Neural crest cell (in vitro differentiated cells): ENCODE measurements at regions not wholly inside any gene's neighbourhood (a gene's known extent, or its start where the extent isn't known, plus 50 kb on each side); places are given as distances from the start of the nearest gene placed in this dataset.

Experiments used
- DNase-seq: peaks from one replicate; pipeline ENCODE4 v3.0.0; 2021; ENCODE audit warnings: low read depth, mixed read lengths, low spot score
- H3K27ac Mint-ChIP-seq: one replicate; pipeline ENCODE4 v1.8.0; 2021; ENCODE audit warnings: mild to moderate bottlenecking, mixed read lengths; ENCODE audit not compliant: unreplicated experiment
- H3K27me3 Mint-ChIP-seq: 2 replicates; pipeline ENCODE4 v1.8.0; 2021; ENCODE audit warnings: low read depth, mild to moderate bottlenecking, mixed read lengths
- H3K36me3 Mint-ChIP-seq: 2 replicates; pipeline ENCODE4 v1.8.0; 2021; ENCODE audit warnings: low read depth, mild to moderate bottlenecking, mixed read lengths
- H3K4me1 Mint-ChIP-seq: 2 replicates; pipeline ENCODE4 v1.8.0; 2021; ENCODE audit warnings: mixed read lengths
- H3K4me3 Mint-ChIP-seq: one replicate; pipeline ENCODE4 v1.8.0; 2021; ENCODE audit warnings: mild to moderate bottlenecking, mixed read lengths
- H3K9me3 Mint-ChIP-seq: 2 replicates; pipeline ENCODE4 v1.8.0; 2021; ENCODE audit warnings: mixed read lengths
- TF ChIP-seq, protein P1 (sequence below): fragments of 200-600 bp; sonication (generic); conservative IDR thresholded peaks from 2 replicates; pipeline ENCODE4 v1.5.0; 2021; ENCODE audit warnings: antibody characterized with exemption, mild to moderate bottlenecking

DNA sequence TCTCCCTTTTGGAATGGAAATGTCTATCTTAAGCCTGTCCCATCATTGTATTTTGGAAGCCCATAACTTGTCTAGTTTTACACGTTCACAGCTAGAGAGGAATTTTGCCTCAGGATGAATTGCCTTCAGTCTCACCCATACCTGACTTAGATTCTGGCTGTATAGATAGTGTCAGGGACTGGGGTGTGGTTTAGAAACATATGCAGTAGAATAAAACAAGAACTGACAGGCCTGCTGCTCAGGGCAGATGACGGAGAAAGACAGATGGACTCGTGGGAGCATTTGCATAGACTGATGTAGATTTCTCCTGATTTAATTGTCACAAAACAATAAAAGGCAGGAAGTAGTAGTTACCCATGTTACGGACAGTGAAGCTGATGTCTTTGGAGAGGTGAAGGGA is 166.7 kb downstream of the UCK2 start:
- Mint-ChIP-seq H3K27me3 (peaks cover 15% of the 10 kb centered on the region), H3K4me3 (no peak overlapping the region), H3K9me3 (no peaks in the 10 kb centered on the region), H3K27ac (no peak overlapping the region), H3K4me1 (no peaks in the 10 kb centered on the region), H3K36me3 (no peaks in the 10 kb centered on the region)
- TF ChIP-seq, protein P1, sequence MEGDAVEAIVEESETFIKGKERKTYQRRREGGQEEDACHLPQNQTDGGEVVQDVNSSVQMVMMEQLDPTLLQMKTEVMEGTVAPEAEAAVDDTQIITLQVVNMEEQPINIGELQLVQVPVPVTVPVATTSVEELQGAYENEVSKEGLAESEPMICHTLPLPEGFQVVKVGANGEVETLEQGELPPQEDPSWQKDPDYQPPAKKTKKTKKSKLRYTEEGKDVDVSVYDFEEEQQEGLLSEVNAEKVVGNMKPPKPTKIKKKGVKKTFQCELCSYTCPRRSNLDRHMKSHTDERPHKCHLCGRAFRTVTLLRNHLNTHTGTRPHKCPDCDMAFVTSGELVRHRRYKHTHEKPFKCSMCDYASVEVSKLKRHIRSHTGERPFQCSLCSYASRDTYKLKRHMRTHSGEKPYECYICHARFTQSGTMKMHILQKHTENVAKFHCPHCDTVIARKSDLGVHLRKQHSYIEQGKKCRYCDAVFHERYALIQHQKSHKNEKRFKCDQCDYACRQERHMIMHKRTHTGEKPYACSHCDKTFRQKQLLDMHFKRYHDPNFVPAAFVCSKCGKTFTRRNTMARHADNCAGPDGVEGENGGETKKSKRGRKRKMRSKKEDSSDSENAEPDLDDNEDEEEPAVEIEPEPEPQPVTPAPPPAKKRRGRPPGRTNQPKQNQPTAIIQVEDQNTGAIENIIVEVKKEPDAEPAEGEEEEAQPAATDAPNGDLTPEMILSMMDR: no peak
- DNase-seq: no peak

DNA sequence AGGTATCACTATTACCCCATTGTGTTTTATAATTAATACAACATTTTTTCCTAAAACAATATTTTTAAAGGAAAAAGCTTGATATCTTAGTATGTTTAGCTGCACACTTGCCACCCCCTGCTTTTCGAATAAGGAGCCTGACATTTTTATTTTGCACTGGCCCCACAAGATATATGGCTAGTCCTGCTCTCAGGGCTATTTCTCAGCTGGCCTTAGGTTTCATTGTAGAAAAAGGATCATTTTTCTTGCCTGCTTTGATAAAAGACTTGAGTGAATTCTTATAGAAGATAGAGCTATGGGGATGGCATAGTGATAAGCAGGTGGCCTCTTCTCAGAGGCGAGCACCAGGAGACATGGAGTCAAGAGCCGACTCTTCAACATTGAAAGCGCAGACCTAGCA is 167.0 kb downstream of the FAM78B start:
- TF ChIP-seq, protein P1: no peak
- DNase-seq: no peak
- no peaks in the 10 kb centered on the region for H3K4me1 Mint-ChIP-seq
- H3K9me3 Mint-ChIP-seq: no peaks in the 10 kb centered on the region
- no peak overlapping the region for H3K4me3 Mint-ChIP-seq
- no peaks in the 10 kb centered on the region for H3K36me3 Mint-ChIP-seq
- H3K27me3 Mint-ChIP-seq: peaks cover 34% of the 10 kb centered on the region
- H3K27ac Mint-ChIP-seq: no peak overlapping the region

DNA sequence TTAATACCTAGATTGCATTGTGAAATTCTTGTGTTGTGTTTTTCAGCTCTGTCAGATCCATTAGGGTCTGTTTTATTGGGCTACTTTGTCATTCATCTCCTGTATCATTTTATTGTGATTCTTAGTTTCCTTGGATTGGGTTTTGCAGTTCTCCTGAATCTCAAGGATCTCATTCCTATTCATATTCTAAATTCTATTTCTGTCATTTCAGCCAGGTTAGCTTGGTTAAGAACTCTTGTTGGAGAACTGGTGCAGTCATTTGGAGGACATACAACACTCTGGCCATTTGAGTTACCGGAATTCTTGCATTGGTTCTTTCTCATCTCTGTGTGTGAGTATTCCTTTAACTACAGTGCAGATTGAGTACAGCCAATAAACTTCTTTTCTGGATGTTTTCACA is 159.6 kb downstream of the FAM78B start:
- Mint-ChIP-seq H3K9me3 (peaks cover 12% of the 10 kb centered on the region), H3K27ac (no peak overlapping the region), H3K4me3 (no peak overlapping the region), H3K4me1 (no peaks in the 10 kb centered on the region), H3K27me3 (peaks cover 53% of the 10 kb centered on the region), H3K36me3 (no peaks in the 10 kb centered on the region)
- DNase-seq: no peak
- TF ChIP-seq, protein P1: no peak

DNA sequence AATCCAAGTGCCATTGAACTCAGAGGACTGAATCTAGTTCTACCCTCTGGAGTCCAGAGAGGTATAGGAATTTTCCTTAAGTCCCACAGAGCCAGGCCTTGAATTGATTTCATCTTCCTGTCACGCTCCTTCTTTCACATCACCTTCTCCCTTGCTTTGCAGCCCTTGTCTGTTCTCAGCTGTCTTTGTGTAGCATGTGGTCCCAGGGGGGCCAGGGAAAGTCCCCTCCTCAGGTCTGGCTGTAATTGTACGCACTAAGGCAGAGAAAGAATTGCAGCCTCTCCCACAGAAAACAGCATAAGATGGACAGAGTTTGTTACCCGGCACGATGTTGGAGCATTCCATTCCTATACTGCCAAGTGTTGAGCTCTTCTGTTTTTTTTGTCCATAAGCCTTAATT is 153.6 kb downstream of the FAM78B start:
- peaks cover 34% of the 10 kb centered on the region for H3K27me3 Mint-ChIP-seq
- H3K4me1 Mint-ChIP-seq: no peaks in the 10 kb centered on the region
- TF ChIP-seq, protein P1: no peak
- no peaks in the 10 kb centered on the region for H3K36me3 Mint-ChIP-seq
- no peak for DNase-seq
- no peak overlapping the region for H3K27ac Mint-ChIP-seq
- H3K9me3 Mint-ChIP-seq: no peaks in the 10 kb centered on the region
- H3K4me3 Mint-ChIP-seq: no peak overlapping the region

DNA sequence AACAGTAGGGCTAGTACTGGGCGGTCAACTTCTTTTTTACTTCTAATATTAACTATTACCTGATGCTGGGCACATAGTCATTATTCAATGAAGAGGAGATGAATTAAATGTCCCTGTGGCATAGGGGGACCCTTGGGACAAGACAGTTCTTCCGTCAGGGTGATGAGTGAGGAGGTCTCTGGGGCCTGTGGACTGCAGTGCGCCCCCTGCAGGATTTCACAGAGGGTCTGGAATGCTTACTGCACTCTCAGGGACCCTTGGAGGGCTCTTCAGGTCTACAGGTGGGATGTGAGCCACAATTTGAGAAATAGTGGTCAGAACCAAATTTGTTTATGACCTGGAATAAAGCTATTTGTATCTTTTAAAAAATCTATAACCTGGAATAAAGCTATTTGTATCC is 149.4 kb downstream of the FAM78B start:
- Mint-ChIP-seq H3K36me3 (no peaks in the 10 kb centered on the region), H3K4me3 (no peak overlapping the region), H3K9me3 (no peaks in the 10 kb centered on the region), H3K27ac (no peak overlapping the region), H3K4me1 (peaks cover 8% of the 10 kb centered on the region), H3K27me3 (peaks cover 49% of the 10 kb centered on the region)
- TF ChIP-seq, protein P1: peak; percentile 26
- DNase-seq: no peak
